Stimulated activated CD8-positive, alpha-beta memory T cell treated with anti-CD3 and anti-CD28 coated beads, Interleukin-7, amount 100 ng/mL, for 4 hours (primary cell): ENCODE measurements at regions not wholly inside any gene's neighbourhood (a gene's known extent, or its start where the extent isn't known, plus 50 kb on each side); places are given as distances from the start of the nearest gene placed in this dataset.

Experiments
- DNase-seq, 2 donors: peaks; one replicate each; pipeline ENCODE4 v3.0.0-alpha.2; 2020; ENCODE audit warnings: low read depth in 2 of 2

- DNase-seq = no peak
Observed at GRCh38 chr17:14815079-14815478, 450.0 kb downstream of the PMP22 start.

- DNase-seq = no peak
Observed at GRCh38 chr17:14813649-14814370, 451.3 kb downstream of the PMP22 start.

- DNase-seq = no peak
Observed at GRCh38 chr17:14808425-14808824, 456.7 kb downstream of the PMP22 start.

GRCh38 chr17:14805348-14805747 lies 459.8 kb downstream of the PMP22 start:
- DNase-seq = no peak

GRCh38 chr17:14803826-14804225 lies 461.3 kb downstream of the PMP22 start:
- DNase-seq = no peak

DNA sequence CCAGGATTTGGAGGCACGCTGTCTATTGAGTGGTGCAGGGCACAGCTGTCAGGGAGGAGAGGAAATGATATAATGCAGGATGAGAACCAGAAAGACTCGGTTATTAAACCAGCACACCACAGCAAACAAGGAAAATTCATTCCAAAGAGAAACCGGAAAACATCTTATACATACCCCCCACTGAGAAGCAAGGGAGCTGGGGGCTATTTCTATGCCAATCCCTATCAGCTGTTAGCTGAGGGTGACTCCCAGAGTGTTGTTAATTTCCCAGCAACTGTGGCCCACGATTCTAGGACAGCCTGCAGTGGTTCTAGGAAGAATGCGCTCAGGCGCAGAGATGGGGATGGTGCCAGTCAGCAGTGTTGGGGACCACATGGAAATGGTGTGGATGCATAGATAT lies 467.3 kb downstream of the PMP22 start:
- DNase-seq = no peak

- no peak for DNase-seq
Observed at GRCh38 chr17:14797021-14797420, 468.1 kb downstream of the PMP22 start.

DNA sequence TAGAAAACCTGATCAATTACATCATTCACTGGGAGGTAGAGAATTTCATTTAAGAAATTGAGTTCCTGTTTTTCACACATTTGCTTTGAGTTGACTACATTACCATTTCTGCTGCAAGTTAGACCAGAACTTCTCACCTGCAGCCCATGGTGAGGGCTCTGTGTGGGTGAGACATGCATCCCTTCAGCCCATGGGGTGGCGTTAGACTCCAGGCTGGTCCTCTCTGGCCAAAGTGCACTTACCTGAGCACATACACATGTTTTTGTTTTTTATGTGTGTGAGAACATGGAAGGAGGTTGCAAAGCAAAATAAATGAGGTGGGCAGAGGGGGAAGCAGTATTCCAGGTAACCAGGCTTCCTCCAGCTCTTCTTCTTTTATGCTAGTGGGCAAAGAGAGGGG lies 470.2 kb downstream of the PMP22 start:
- no peak for DNase-seq

GRCh38 chr17:14793237-14793636 lies 471.9 kb downstream of the PMP22 start:
- no peak for DNase-seq

DNA sequence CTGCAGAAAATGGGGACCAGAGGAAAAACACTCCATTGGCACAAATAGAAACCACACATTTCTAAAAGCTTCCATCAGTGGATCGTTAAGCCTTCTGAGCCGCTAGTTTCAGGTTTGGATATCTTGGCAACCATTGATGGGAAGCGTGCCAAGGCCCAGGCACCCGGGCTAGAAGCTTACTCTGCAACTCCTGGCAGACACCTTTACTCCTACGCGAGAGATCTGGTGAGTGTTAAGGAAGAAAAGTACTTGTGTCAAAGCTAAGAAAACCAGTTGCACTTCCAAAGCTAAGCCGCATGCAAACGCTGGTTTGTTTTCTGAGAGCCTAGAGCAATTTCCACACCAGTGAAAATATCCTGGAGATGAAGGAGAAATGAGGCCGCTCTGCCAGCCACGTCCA lies 472.4 kb downstream of the PMP22 start:
- DNase-seq = no peak

GRCh38 chr17:14791221-14791620 lies 473.9 kb downstream of the PMP22 start:
- no peak for DNase-seq

DNA sequence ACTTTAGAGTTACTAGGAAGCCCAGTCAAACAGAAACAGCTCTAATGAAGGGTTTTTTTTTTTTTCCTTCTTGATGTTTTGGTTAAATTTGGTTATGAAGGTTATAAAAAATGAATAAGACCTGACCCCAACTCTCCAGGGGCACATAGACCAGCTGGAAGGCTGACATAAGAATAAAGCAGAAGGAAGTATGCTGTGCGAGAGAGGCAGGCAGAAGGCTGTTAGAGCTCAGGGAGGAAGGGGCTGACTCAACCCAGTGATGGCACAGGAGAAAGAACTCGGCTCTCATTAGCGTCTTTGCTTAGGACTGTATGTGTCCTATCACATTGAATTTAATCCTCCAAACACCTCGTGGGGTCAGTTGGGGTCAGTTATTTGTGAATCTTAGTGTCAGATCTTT lies 474.6 kb downstream of the PMP22 start:
- DNase-seq = no peak

DNA sequence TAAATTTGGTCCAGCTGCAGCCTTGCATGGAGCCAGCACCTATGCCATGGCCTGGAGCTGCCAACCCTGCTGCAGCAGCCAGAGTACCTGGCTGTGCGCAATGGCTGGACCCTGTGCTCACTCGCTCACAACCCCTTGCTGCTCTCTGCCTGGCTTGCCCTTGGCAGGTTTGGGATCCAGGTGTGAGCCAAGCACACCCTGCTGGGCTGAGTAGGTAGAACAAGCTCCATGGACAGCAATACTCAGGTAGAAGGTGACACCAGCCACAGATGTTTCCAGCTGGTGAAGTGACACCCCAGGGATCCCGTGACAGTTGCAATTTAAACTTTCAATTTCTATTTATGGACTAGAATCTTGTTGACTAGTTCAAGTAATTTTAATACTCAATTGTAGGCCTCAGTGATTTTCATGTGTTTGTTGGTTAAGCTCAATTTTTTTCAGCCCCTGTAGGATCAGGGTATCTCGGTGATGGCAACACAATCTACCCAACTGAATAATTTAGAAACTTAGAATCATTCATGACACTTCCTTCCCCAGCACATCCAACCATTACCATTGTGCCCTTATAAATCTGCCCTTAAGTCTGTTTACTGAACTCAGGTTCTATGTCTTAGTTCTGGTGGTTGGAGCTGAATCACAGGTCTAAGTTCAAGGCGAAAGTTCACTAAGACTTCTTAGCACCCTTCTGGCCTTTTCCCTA lies 480.0 kb downstream of the PMP22 start:
- DNase-seq = peak in 1 of 2 donors; percentile 4

DNA sequence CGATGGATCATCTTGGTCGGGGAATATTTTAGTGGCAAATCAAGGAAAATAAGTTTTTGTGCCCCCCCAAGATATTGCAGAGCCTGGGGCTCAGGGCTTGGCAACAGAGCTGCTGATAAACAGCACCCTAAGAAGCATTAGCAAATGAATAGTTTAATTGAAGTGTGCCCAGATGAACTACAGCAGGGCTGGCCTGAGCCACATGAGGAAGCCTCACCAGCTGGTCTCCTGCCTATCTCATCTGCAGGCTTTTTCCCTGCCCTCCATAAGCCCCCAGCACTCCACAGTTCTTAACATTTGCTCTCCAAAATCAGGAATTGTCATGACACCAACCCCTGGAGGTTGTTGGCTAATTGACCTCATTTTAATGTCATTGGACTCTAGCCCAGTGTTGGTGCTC lies 480.2 kb downstream of the HS3ST3B1 start:
- no peak for DNase-seq

DNA sequence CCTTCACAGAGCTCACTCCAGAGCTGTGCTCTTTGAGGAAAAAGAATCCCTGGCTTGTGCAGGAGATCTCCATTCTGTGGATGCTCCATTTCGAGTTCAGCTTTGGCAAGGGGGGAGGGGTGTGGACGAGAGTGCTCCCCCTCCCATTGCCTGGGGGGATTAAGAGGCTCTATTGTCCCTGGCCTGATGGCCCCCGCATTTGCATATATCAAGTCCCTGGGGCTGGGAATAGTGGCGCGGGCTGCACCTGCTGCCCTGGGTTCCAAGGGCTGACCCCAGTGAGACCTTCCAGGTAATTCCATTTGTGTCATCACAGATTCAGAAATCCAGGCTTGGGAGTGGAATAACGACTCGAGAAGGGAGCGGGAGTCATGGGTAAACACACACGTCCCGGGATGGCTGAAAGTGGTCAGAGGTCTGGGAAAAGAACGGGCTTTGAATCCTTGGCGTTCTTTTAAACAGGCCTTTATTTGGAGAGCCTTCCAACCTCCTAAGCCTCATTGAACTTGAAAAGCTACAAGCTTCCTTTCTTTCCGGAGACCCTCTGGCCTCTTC lies 479.3 kb downstream of the HS3ST3B1 start:
- no peak for DNase-seq

- DNase-seq = no peak
Observed at GRCh38 chr17:14779241-14779640, 478.4 kb downstream of the HS3ST3B1 start.

DNA sequence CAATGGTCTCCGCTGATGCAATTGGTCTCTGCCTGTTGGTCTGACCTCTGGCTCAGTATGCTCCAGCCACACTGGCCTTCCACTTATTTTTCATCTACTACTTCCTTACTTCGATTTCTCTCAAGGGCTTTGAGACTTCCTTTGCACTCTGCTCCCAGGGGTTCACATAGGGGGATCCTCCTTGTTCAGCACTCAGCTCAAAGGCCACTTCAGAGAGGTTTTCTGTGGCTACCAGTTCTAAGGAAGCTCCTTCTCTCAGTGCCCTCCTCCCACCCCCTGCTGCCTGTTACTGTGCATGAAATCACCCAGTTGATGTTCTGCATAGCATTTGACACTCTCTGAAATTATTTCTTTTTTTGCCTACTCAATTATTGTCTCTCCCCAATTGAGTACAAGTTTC lies 476.4 kb downstream of the HS3ST3B1 start:
- DNase-seq = no peak

- no peak for DNase-seq
Observed at GRCh38 chr17:14776791-14777190, 475.9 kb downstream of the HS3ST3B1 start.

DNA sequence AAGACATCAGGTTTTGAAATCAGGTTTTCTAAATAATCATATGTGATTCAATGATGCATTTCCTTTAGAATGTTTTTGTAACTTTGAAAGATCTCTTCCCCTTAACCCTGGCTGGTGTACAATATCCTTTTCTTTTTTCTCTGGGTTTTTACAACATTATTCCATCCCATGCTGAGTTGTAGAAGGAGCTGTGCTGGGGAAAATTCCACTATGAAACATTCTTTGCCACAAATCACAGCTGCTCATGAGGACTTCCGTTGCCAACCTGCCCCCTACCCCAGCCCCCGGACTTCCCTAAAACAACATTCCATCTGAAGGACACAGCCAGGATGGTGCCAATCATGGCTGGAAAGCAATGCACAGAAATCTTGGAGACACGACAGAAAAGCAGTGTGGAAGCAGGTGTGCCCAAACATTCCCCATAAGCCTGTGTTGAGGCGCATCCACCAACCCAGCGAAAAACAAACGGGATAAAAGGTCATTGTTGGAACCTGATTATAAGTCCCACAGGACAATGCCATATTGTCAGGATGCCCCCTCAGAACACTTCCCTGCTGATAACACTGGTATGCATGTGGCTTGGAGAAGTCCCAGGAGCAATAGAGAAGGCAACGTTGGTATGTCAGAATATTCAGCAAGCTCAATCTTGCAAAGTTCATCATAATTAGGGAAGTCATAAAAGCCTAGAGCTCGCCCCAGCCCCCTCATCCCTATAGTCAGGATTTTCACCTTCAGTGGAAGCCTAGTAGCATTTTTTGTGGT lies 475.0 kb downstream of the HS3ST3B1 start:
- no peak for DNase-seq

DNA sequence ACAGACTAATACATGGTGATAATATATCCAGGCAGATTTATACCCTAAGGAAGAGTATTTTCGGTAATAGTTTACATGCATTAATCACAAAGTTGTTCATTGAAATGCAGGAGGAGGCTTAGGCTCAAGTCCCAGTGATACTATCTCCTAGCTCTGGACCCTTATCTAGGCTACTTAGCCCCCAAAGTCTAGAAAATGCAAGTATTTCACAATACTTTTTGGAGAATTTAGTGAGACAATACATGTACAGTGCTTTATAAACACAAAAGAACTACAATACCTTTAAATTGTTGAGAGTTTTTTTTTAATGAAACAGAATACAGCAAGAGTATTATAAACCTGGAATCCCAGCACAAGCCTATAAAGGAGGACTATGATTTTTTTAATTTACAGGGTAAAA lies 473.9 kb downstream of the HS3ST3B1 start:
- no peak for DNase-seq

- no peak for DNase-seq
Observed at GRCh38 chr17:14772776-14773175, 471.9 kb downstream of the HS3ST3B1 start.

GRCh38 chr17:14771543-14771942 lies 470.7 kb downstream of the HS3ST3B1 start:
- DNase-seq = no peak

DNA sequence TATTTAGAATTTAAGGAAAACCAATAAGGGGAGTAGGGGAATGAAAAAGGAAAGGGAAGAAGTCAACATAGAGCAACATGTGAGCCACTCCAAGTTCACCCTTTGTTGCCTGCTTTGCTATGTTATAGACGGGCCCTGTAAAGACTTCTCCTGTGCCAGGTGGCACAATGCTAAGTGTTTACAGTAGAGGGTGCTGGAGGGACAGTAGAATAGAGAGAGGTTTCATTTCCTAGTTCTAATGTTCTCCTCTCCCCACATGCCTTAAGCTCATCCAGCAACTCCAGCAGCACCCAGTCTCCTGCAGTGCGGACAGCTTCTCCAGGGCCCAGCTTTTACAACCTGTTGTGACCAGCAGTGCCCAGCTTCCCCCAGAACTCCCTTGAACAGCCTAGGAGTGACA lies 468.0 kb downstream of the HS3ST3B1 start:
- DNase-seq = no peak
